Prostate gland (tissue), 2 donors: ENCODE measurements at regions not wholly inside any gene's neighbourhood (a gene's known extent, or its start where the extent isn't known, plus 50 kb on each side); places are given as distances from the start of the nearest gene placed in this dataset.

Experiments
- CTCF ChIP-seq, 4 experiments: fragments of 200-600 bp in 2 of 4; fragments of 450-650 bp in 2 of 4; sonication (generic) in 2 of 4; IDR thresholded peaks; 1 replicate in 3 of 4; 2 replicates in 1 of 4; pipeline ENCODE4 v1.5.1; 2016 to 2019; ENCODE audit warnings: antibody characterized with exemption in 4 of 4, mild to moderate bottlenecking in 2 of 4, moderate library complexity in 2 of 4
- POLR2A ChIP-seq: fragments of 450-650 bp; IDR thresholded peaks from one replicate; pipeline ENCODE4 v1.6.1; 2016; ENCODE audit warnings: antibody characterized with exemption, mild to moderate bottlenecking

- TF ChIP-seq POLR2A (no peak), CTCF (IDR thresholded peaks at IDR 0.05) (no peak)
These were observed 165.6 kb upstream of the POGK start for GRCh38 chr1:166673722-166674121.
